ENCODE measurements at regions not wholly inside any gene's neighbourhood (a gene's known extent, or its start where the extent isn't known, plus 50 kb on each side); places are given as distances from the start of the nearest gene placed in this dataset.

- Mint-ChIP-seq H3K36me3 (ENCODE audit: insufficient read depth in 1 of 3, low read depth in 3 of 3) (no peaks in the 10 kb centered on the region), H3K4me1 (peaks cover 0 to 3% of the 10 kb centered on the region in 2 experiments; a peak in 1 of 4 replicates), H3K27me3 (ENCODE audit: low read depth) (no peaks in the 10 kb centered on the region), H3K4me3 (no peak overlapping the region), H3K27ac (no peak overlapping the region), H3K9me3 (peaks cover 3% of the 10 kb centered on the region in 2 experiments; a peak in 2 of 5 replicates)
- H3K27ac ChIP-seq (ENCODE audit: insufficient read length, low read depth, low read length) = no peak overlapping the region
- no CpG with 5 or more reads among the region's 1 CpG for WGBS (ENCODE audit: extremely low coverage, insufficient read length, low lambda C conversion rate)
- no peaks in the 10 kb centered on the region for H3K27me3 ChIP-seq (ENCODE audit: insufficient read depth, low read length)
- H4K8ac ChIP-seq (replicated peaks; ENCODE audit: insufficient read length, low read depth, low read length) = no peak overlapping the region
- H3K4me2 ChIP-seq (ENCODE audit: insufficient read depth, insufficient read length, low read length) = no peak overlapping the region
- H2AK5ac ChIP-seq (ENCODE audit: insufficient read length, low read length) = no peak overlapping the region
- H2AFZ ChIP-seq (ENCODE audit: low read length) = no peak overlapping the region
- DNase-seq = no peak
- H4K5ac ChIP-seq (ENCODE audit: insufficient read length, low read depth, low read length) = no peak overlapping the region
- TF ChIP-seq CTCF (conservative IDR thresholded peaks at IDR 0.05) = no peak
- H3K18ac ChIP-seq (ENCODE audit: insufficient read length, low read depth, low read length) = no peak overlapping the region
- no peak overlapping the region for H3K14ac ChIP-seq (ENCODE audit: insufficient read depth, low read length)
- no peak overlapping the region for H2BK15ac ChIP-seq (ENCODE audit: low read depth, low read length)
- no peak overlapping the region for H2BK5ac ChIP-seq (ENCODE audit: insufficient read length, low read length)
- H2BK12ac ChIP-seq (ENCODE audit: insufficient read length, low read depth, low read length) = no peak overlapping the region
- H3K23me2 ChIP-seq (ENCODE audit: insufficient read length, low read depth, low read length, poor library complexity, severe bottlenecking) = no peaks in the 10 kb centered on the region
- no peak overlapping the region for H3T11ph ChIP-seq (ENCODE audit: low read length)
- no peaks in the 10 kb centered on the region for H3K79me2 ChIP-seq (ENCODE audit: insufficient read depth, low read length)
- no peaks in the 10 kb centered on the region for H3K79me1 ChIP-seq (ENCODE audit: insufficient read depth, low read depth, low read length, poor library complexity, severe bottlenecking)
- no peak overlapping the region for H3K56ac ChIP-seq (ENCODE audit: insufficient read length, low read depth, low read length)
- H4K91ac ChIP-seq (ENCODE audit: insufficient read length, low read depth, low read length) = no peak overlapping the region
- H3K4ac ChIP-seq (ENCODE audit: low read depth, low read length) = no peak overlapping the region
- H4K20me1 ChIP-seq (ENCODE audit: control insufficient read depth, insufficient read depth, insufficient read length) = no peaks in the 10 kb centered on the region
- H3K9me3 ChIP-seq (ENCODE audit: control insufficient read depth, low read depth, low read length) = no peaks in the 10 kb centered on the region
- no peak overlapping the region for H3K23ac ChIP-seq (ENCODE audit: insufficient read length, low read depth, low read length)
- no peak overlapping the region for H3K9ac ChIP-seq (ENCODE audit: extremely low read depth, insufficient read length, low read length)
- no peak overlapping the region for H2BK20ac ChIP-seq (ENCODE audit: low read depth, low read length, poor library complexity, severe bottlenecking)
- H2BK120ac ChIP-seq (ENCODE audit: low read depth, low read length, poor library complexity, severe bottlenecking) = no peak overlapping the region
- no peaks in the 10 kb centered on the region for H3K4me1 ChIP-seq (ENCODE audit: insufficient read depth, low read length)
Observed at GRCh38 chr14:25117342-25117741, 67.4 kb upstream of the STXBP6 start.
